HG03060 (cell line): ENCODE measurements at regions not wholly inside any gene's neighbourhood (a gene's known extent, or its start where the extent isn't known, plus 50 kb on each side); places are given as distances from the start of the nearest gene placed in this dataset.
A peak's percentile ranks its signal among the peaks of the same experiment; 100 is the strongest.
"Not testable (repeated sequence)": the region's sequence is repeated elsewhere in the genome, so short reads cannot be mapped to it uniquely, and the experiment has no call there.

Experiments used
- ATAC-seq: cut with Tn5 transposase; IDR thresholded peaks from one replicate; pipeline ENCODE4 v1.9.1; 2021; ENCODE audit warnings: low read depth, moderate number of reproducible peaks; ENCODE audit not compliant: unreplicated experiment

GRCh38 chr10:83476211-83476610 lies 663.1 kb upstream of the GHITM start:
- no peak for ATAC-seq

DNA sequence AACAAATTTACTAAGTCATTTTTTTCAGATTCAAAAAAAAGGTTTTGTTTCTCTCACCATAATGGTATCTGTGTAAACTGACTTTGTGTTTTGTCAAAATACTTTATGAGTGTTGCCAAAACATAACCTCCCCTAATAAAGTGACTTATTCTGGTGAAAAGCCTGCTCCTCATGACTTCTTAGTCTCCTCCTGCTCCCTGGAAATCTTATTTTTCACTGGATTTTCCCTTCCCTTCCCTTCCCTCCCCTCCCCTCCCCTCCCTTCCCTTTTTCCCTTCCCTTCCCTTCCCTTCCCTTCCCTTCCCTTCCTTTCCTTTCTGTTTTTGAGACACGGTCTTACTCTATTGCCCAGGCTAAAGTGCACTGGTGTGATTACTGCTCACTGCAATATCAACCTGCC lies 650.1 kb upstream of the GHITM start:
- ATAC-seq = no peak

- no peak for ATAC-seq
These were observed 647.3 kb upstream of the GHITM start for GRCh38 chr10:83492004-83492403.

GRCh38 chr10:83512681-83513080 lies 626.6 kb upstream of the GHITM start:
- no peak for ATAC-seq

- no peak for ATAC-seq
These were observed 624.3 kb upstream of the GHITM start for GRCh38 chr10:83515001-83515400.

DNA sequence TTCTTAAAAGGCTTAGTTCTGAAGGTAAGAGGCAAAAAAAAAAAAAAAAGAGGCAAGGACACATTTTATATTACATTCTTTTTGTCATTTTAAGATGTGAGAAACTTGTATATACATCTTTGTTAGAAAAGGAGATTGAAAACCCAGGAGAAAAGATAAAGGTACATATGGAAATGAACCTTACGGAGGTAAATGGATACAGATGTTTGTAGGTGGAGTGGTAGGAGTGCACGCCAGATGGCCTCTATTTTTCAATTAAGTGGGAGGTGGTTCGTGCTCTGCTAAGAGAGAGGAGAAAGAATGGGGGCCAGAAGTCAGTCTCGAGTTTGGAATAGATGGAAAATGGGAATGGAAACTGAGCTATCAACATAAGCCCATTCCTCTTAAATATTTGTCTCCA lies 622.5 kb upstream of the GHITM start:
- ATAC-seq = no peak

GRCh38 chr10:83517456-83517855 lies 621.9 kb upstream of the GHITM start:
- no peak for ATAC-seq

DNA sequence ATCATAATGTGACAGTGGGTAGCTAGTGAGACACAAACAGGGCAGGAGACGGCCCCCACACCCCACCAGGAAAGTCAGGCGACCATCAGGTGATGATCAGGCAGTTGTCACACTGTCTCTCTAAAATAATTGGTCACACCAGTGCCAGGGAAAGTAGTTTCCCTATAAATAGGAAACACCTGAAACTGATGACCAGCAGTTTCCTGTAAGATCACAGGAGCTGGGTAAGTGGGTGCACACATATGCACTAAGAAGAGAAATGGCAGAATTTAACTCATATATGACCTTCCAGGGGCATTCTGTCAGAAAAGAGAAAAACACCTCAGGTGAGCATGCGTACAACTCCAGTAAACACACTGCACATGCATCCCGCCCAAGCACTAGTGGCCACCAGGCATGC lies 620.5 kb upstream of the GHITM start:
- no peak for ATAC-seq

- not testable (repeated sequence) for ATAC-seq
These were observed 618.9 kb upstream of the GHITM start for GRCh38 chr10:83520386-83520785.

DNA sequence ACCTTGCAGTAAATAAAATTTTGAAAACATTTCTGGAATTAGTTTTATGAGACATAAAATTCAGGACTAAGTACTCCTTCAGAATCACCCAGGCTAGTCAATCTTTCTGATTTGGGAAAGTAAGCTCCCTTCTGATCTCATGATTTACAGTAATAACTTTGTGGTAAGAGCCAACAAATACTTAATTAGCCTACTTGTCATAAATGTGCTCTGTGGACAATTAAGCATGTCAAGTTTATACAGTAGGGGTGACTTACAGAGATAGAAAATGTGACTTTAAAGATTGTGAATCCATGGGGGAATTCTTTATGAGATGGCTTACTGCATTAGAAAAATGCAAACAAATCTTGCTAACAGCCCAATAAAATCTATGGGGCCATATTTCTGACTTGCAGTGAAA lies 616.9 kb upstream of the GHITM start:
- ATAC-seq = no peak

- ATAC-seq = no peak
These were observed 616.4 kb upstream of the GHITM start for GRCh38 chr10:83522881-83523386.

DNA sequence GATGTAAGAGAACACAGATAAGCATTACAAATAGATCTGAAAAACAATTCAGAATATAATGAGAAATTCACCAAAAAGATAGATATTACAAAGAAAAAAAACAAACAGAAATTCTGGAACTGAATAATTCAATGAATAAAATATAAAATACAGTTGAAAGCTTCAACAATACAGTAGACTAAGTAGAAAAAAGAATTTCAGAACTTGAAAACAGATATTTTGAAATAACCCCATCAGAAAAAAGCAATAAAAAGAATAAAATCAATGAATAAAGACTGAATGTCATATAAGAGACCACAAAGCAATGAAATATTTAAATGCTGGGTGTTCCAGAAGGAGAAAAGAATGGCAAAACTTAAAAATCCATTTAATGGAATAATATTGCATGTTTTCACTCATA lies 611.4 kb upstream of the GHITM start:
- ATAC-seq = no peak

DNA sequence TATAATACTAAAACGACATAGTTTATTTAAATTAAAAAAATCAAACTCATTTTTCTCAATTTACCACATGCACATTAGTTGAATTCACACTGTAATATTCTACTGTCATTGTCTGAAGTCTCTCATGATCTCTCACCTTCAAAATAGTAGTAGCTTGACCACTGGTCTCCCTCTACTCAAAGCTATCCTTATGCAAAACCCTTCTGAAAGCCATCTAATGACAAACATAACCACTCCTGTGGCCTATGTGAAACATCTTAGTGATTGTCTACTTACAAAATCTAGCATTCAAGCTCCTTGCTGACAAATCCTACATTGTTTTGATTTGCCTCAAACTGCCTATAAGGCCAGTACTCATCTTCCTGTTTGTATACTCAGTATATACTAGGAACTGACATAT lies 606.0 kb upstream of the GHITM start:
- no peak for ATAC-seq

DNA sequence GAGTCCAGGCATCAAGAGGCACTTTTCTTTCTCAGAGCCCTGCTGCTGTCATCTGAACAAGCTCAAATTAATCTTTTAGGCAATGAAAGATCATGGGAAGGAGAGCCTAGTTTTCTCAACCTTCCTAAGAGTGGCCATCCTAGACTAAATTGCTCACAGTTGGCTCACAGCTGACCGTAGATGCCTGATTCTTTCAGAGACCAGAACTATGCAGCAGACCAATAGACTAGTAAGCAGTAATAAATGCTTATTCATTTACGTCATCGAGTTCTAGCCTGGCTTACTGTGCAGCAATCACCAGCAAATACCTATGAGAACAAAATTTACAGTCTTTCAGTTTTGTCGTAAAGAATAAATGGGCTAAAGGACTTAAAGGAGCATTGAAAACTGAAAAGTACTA lies 602.9 kb upstream of the GHITM start:
- ATAC-seq = no peak

DNA sequence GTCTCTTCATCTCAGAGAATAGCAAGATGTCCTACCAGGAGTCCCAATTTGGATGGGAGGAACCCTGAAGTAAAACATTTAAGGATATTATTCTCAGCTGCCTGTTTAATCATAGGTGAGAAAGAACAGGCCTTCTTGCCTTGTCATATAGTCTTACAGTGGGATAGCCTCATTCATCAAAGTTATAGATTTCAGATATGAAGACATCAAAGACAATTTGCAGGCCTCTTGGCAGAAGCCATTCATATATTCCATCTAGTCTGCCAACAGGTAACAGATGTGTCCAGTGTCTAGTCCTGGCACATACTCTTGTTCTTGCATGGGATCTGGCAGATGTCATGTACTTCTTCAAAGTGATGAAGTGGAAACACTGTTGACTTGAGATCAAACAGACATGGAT lies 601.3 kb upstream of the GHITM start:
- ATAC-seq = no peak

DNA sequence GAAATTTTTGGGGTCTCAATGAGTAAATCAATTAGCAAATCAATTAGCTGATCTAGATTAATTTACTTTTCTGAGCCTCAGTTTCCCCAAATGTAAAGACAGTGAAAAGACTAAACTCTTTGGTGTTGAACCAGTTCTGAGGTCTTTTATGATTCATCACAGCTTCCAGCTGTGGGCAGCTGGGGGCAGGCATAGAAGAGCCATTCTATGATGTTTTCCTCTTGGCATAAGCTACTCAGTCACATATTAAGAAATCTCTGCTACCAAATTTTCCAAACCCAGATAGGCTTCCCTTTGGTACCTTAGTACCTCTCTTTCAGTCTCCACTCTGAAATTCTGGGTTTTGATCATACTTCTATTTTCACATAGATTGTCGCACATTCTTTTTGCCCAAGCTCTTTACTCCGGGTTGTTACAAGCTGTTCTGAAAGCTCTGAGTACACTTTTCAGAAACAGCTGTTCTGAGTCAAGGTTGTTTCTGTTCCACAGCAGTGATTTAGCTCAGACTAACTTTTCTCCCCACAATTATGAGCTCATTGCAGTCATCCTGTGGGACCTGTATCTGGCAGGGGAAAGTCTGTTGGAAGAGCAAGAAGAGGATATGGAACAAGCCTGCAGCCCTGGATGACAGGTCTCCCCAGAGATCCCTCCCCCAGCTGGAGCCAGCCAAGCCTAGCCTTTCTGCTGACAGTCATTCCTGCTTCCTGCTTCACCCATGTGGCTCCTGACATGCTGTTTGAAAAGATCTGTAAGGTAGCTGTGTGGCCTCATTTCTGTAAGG lies 599.6 kb upstream of the GHITM start:
- ATAC-seq = peak; percentile 41

DNA sequence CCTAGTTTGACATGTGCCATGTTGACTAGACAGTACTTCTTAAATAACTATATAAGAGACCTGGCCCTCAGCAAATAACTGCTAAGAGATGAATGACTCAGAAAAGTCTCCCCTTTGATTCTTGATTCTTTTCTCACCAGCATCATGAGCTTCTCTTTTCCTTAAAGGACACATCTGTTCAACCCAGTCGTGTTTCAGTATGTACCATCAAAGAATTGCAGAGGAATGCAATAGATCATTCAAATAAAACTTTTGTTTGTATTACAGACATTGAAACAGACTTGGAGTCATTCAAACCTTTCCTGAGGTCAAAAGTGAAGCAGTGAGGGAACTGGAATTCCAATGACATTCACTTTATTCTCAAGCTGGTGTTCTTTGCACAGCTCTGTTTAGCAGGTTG lies 598.3 kb upstream of the GHITM start:
- no peak for ATAC-seq

DNA sequence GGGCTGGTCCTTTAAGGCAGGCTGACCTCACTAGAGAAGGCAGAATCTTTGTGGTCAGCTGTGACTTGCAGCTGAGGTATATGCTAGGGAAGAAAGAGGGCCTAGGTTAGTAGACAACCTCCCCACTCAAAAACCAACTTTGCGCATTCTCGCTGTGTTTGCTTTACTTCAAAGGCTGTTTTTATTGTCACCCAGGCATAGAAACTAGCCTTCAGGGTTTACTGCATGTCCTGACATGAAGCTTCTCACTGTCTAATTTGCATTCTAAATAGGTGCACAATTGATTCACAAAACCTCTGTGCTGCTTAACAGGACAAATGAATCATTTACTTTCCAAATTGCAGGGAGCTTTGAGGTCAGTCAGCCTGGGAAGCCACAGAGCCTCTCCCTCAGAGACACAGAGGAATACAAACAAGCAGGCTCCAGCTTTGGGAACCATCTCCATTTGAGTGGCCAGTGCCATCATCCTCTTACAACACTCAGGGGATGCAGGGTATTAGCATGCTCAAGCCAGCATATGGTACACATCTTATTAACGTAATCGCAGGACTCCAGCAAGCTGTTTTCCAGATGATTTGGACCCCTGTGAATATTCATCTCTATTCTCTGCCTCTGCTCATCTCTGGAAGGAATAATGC lies 596.4 kb upstream of the GHITM start:
- peak; percentile 39 for ATAC-seq

- ATAC-seq = no peak
These were observed 595.4 kb upstream of the GHITM start for GRCh38 chr10:83543691-83544462.

- ATAC-seq = no peak
These were observed 593.4 kb upstream of the GHITM start for GRCh38 chr10:83545901-83546391.

DNA sequence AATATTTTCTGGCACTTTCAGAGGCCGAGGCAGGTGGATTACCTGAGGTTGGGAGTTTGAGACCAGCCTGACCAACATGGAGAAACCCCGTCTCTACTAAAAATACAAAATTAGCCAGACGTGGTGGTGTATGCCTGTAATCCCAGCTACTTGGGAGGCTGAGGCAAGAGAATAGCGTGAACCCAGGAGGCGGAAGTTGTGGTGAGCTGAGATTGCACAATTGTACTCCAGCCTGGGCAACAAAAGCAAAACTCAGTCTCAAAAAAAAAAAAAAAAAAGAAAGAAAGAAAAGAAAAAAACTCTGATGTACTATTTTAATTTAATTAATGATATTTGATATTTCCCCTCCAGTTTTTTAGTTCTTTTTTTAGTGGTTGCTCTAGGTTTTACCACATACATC lies 588.1 kb upstream of the GHITM start:
- not testable (repeated sequence) for ATAC-seq
